HT-29 (cell line): ENCODE measurements at regions not wholly inside any gene's neighbourhood (a gene's known extent, or its start where the extent isn't known, plus 50 kb on each side); places are given as distances from the start of the nearest gene placed in this dataset.
"Not testable (repeated sequence)": the region's sequence is repeated elsewhere in the genome, so short reads cannot be mapped to it uniquely, and the experiment has no call there.

Experiments
- DNase-seq: peaks from one replicate; pipeline ENCODE4 v3.0.0-alpha.2; 2015; ENCODE audit warnings: low spot score

- DNase-seq, result no peak
Measured at GRCh38 chr5:68966596-68966995, 127.2 kb upstream of the SLC30A5 start.

GRCh38 chr5:68968429-68968828 is 125.4 kb upstream of the SLC30A5 start:
- DNase-seq, result no peak

DNA sequence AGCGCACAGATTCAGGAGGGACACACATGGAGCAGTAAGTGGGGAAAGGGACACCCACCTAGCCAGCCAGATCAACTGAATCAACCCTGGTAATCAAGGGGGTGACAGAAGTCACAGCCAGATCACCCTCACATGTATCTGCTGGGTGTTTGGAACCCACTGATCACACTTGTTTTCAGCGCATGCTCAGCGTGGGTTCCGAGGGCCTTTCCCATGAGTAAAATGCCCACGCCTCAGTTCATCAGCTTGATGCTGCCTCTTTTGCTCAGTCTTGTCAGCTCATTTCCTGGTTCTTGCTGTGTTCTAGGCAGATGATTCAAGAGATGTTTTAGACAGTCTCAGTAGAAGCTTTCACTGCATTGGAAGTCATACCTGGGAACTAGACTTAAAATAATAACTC is 123.2 kb upstream of the SLC30A5 start:
- no peak for DNase-seq

DNA sequence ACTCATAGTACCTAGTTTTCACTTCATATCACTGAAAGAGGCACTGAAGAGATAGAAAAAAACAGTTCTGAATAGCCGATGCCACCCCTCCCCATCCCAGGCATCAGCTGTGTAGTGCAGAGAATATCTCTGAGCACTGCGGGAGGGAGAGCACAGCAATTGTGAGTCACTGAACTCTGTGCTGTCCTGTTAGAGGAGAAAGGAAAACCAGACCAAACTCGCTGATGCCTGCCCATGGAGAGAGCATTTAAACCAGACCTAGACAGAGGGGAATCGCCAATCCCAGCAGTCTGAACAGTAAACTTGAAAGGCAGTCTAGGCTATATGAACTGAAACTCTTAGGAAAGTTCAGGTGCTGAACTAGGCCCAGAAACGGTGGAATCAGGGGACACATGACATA is 120.1 kb upstream of the SLC30A5 start:
- no peak for DNase-seq

DNA sequence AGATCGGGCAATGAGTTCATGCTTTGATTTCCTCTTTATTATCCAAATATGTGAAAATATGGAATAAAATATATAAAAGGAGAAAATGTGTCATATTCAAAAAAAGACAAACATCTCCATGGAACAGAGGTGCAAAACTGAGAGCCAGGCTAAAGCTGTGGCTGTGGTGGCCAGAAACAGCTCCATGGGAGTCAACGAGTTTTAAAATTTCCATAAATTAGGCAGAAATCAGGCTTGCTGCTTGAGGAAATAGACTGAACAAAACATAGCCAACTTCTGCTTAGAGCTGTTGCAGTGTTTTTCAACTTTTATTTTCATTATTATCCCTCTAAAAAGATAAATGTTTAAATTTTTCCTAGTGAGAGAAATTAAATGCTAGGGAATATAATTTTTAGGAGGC is 110.8 kb upstream of the SLC30A5 start:
- DNase-seq, result no peak

- no peak for DNase-seq
Measured at GRCh38 chr5:68983959-68984358, 109.9 kb upstream of the SLC30A5 start.

DNA sequence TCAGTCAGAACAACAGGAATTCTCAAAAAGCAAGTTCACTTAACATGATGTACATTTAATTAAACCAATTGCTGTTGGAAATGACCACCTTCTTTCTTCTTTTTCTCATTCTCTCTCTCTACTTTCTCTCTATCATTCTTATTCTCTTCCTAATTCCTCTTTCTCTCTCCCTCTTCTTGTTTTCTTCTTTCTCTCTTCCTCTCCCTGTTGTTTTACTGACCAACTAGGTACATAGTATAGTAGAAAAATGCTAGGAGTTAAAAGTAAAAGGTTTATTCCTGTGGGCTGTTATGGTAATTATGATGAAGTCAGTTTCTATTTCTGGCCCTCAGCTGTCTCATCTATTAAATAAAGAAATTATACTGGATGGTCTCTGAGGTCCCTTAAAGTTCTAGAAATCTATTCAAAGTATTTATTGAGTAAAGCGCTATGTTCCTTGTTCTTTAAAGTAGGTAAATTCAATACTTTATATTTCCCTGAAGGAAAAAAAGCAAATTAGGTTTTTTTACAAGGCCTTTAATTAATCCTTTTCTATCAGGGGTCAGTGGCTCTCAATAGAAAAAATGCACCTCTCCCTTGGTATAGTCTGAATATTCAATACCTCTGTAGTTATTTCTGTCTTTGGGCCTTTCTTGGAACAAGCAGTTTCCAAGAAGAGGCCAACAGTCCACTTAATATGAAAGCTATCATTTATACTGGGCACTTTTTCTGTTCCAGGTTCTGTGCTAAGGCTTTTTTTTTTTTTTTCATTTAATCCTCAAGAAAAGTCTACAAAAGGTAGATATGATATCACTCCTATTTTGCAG is 102.3 kb upstream of the SLC30A5 start:
- DNase-seq, result no peak

- no peak for DNase-seq
Measured at GRCh38 chr5:68994645-68995044, 99.2 kb upstream of the SLC30A5 start.

GRCh38 chr5:68995845-68996545 is 97.8 kb upstream of the SLC30A5 start:
- no peak for DNase-seq

DNA sequence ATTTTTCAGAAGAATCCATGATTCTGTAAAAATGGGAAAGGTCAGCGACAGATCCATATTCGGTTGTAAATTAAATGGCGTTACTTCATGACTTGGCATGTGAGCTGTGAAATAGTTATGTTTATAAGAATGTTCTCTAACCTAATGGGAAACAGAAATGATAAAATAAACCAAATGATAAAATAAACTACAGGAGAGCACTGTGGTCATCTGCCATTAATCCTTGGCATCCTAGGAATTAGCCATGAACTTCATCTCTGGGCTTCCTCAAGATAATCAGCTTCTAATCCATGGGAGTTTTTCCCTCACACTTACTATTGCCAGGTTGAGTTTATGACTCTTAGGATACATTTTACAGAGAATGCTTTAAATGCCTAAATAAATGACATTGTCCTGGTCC is 94.6 kb upstream of the SLC30A5 start:
- no peak for DNase-seq

- DNase-seq, result no peak
Measured at GRCh38 chr5:69000216-69000919, 93.4 kb upstream of the SLC30A5 start.

- DNase-seq, result no peak
Measured at GRCh38 chr5:69000949-69001348, 92.9 kb upstream of the SLC30A5 start.

DNA sequence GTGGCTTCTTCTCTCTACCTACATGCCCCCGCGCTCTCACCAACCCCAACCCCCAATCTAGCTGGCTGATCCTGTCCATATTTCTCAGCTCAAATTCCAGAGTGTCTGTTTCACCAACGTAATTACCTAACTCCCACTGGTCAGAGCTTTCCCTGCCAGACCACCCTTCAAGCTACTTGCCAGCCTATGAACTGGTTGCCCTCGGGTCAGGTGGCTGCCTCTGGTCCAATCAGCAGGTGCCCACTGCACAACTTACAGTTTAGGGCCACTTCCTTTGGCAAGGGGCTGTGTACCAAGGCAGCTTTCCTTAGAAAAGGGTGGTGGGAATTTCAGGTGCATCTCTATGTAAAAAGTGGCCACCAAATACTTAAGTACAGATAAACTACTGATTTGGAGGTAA is 92.2 kb upstream of the SLC30A5 start:
- no peak for DNase-seq

DNA sequence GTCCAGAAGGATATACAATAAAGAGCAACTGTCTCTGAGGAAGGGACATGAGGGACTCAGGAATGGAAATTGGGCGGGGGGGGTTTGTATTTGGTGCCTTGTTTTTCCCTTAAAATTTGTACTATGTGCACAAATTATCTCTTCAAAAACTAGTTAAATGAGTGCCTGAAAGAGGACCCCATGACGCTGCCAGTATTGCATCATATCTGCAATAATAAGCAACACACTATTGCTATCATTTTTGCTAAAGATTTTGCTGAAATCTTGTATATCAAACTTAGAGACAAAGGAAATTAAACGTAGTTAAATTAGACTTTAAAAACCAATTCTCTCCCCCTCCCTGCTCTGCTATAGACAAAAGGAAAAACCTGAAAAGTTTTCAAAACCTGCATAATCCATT is 89.7 kb upstream of the SLC30A5 start:
- no peak for DNase-seq

- DNase-seq, result no peak
Measured at GRCh38 chr5:69004676-69005075, 89.1 kb upstream of the SLC30A5 start.

DNA sequence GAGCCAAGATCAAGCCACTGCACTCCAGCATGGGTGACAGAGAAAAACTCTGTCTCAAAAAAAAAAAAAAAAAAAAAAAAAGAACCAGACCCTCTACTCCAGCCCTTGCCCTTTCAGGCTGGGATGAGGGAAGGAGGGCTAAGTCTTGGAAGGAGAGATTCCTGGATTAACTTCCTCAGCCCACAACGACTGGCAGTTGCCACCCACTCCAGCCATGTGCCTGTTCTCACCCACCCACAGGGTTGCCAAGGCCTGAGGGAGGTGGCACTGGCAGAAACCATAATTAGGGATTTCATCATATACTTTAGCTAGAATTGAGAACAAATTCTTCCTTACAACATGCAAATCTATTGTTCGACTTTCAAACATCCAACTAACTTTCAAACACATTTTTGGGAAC is 87.8 kb upstream of the SLC30A5 start:
- DNase-seq, result no peak

DNA sequence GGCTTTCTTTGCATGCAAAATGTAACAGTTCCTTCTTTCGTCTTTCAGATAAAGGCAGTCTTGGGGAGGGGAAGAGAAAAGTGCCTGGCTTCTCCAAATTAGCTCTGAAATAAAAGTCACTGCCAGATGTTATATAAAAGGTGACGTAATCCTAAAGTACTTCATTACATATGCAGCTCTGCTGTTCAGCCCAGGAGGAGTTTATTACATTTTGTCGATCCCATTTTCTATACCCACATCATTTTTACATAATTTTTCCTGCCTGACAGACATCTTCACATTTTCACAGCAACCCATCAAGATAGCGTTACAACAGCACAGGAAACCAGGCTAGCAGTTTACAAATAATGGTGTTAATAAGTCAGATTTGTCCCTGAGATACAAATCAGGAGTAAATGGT is 86.7 kb upstream of the SLC30A5 start:
- DNase-seq, result no peak

DNA sequence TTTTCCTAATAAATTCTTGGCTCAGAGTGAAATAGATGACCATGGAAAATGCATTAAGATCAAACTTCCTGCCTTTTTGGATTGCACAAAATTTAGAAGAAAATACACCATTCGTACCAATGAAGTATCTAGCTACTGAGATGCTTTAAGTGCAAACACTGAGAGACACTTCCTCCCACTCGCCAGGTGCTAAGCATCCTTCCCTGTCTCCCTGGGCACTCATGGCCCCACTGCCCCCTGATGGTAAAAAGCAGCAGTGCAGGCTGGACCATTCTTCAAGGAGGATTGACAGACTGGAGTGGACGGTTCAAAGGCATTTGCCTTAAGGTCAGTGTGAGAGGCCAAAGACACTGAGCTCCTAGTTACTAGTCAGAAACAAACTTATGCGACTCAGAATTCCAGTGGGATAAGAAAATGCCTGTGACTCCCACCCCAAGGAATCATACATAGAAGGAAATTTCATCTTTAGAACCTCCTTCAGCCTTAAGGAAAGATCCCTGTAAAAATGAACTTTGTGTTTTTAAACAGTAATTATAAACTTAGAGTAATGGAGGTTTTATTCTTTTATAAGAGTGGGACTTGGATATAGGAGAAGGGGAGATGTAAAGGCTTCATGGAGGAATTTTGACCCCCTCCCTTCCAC is 86.0 kb upstream of the SLC30A5 start:
- peak; percentile 89 for DNase-seq

DNA sequence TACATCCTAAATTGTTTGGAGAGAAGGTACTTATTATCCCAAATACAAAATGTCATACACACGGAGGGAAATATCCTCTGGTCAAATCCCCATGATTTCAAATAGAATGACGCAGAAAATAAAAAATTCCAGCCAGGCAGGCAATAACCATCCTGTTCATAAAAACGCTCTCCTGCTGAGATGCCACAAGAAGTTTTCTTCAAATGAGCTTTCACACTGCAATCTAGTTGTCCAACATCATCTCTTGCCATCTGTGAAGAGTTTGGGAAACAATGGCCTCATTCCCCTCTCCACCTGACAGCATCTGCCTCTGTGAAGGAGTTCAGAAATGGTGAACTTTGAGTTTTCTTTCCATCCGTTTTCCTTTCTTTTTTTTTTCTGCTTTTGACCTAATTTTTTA is 83.3 kb upstream of the SLC30A5 start:
- no peak for DNase-seq

DNA sequence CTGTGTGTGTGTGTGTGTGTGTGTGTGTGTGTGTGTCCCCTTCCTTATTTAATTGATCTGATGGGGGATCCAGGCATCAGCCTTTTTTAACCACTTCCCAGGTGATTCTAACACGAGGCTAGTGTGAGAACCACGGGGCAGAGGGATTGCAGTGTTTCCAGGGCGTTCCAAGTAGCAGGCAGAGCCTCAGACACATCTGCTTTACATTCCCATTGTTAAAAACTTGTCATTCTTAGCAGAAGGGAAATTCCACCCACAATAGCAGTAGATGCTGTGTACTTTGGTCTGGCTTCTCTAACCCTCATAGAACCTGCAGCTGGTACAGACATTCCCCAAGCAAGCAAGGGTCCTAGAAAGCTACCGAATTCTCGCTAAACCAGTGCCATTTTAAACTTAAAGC is 81.9 kb upstream of the SLC30A5 start:
- no peak for DNase-seq

GRCh38 chr5:69013481-69013880 is 80.3 kb upstream of the SLC30A5 start:
- no peak for DNase-seq

DNA sequence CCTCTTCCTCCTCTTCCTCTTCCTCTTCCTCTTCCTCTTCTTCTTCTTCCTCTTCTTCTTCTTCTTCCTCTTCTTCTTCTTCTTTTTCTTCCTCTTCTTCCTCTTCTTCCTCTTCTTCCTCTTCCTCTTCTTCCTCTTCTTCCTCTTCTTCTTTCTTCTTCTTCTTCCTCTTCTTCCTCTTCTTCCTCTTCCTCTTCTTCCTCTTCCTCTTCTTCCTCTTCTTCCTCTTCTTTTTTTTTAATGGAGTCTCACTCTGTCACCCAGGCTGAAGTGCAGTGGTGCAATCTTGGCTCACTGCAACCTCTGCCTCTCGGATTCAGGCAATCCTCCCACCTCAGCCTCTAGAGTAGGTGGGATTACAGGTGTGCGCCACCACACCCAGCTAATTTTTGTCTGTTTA is 79.8 kb upstream of the SLC30A5 start:
- DNase-seq, result not testable (repeated sequence)
